LNCAP (cell line): ENCODE measurements at regions not wholly inside any gene's neighbourhood (a gene's known extent, or its start where the extent isn't known, plus 50 kb on each side); places are given as distances from the start of the nearest gene placed in this dataset.

Experiments used
- CTCF ChIP-seq: fragments of 450-650 bp; IDR thresholded peaks from 2 replicates; pipeline ENCODE4 v1.5.1; 2017; ENCODE audit warnings: mild to moderate bottlenecking

DNA sequence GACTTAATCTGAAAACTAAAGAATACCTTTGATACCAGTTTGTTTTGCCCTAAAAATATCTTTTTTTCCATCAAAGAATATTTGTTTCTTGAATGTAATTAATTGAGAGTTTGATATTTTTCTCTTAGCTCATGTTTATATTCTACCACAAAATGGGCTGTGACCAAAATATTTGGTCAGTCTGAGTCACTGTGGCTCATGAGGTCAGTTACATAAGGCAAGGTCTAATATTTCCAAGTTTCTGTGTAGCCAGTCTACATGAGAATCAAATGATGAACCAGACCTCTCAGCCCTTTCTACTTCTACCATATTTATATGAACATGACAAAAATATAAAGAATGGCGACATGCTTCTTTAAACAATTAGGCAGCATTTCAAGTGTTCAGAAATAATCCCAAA, 83.0 kb upstream of the IVNS1ABP start:
- no peak for TF ChIP-seq CTCF

DNA sequence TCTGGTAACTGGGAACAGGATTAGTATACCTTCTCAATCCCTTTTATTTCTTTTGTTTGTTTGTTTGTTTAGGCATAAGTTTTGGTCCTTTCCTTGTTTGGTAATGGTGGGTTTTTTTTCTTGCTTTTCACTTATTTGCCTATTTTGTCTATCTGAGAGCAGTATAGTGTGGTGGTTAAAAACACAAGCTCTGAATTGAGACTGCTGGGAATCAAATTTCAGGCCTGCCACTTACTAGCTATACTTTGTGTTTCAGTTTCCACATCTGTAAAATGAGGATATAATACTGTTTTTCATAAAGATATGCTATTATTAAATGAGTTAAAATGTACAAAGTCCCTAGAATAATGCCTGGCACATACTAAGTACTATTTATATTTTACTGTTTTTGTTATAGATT, 81.6 kb upstream of the IVNS1ABP start:
- no peak for TF ChIP-seq CTCF

DNA sequence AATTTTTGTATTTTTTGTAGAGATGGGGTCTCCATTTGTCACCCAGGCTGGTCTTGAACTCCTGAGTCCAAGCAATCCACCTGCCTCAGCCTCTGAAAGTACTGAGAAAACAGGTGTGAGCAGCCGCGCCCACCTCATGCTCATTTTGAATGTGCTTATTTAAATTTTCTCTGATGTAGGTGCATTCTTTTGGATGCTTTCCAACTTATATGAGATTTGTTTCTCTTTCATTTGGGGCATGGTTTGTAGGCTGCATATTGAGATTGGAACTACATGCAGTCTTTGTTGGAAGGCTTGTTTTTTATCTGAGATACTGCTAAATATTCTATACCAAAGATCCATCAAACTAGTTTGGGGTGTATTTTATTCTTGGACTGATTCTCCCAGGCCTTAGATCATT, 81.0 kb upstream of the IVNS1ABP start:
- TF ChIP-seq CTCF = no peak

- TF ChIP-seq CTCF = no peak
Observed at GRCh38 chr1:185397183-185397582, 80.1 kb upstream of the IVNS1ABP start.

DNA sequence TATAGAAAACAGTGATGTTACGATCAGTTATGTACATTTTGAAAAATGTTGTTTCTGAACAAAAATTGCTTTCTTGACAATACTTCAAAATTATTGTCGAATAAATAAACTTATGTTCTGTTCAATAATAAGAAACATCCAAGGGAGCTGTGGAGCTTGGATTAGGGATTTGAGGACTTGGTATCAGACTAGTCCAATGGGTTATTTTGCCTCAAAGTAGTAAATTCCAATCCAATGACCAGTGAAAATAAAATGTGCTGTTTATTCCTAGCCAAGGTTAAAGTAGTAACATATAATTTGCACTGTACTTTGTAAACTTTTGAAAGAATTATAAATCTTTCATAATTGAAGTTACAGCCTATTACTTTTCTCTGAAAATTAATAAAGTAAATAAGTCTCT, 79.1 kb upstream of the IVNS1ABP start:
- TF ChIP-seq CTCF = no peak

- TF ChIP-seq CTCF = no peak
Observed at GRCh38 chr1:185393815-185394214, 76.8 kb upstream of the IVNS1ABP start.

DNA sequence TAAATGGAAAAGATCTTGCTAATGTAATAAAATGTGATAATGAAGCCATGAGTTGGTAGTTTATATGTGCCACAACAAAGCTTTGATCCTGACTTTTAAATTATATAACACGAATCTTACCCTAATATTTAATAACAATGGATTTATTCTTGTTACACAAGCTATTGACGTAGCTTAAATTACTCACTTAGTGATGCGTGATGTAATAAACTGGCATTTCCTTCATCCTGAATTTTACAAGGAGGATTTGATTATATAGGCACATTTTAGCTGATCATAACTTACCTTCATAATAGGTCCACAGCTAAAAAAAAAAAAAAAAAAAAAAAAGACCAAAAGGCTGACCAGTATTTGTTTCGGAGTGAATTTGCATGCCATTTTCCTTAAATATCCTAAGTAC, 76.2 kb upstream of the IVNS1ABP start:
- no peak for TF ChIP-seq CTCF

DNA sequence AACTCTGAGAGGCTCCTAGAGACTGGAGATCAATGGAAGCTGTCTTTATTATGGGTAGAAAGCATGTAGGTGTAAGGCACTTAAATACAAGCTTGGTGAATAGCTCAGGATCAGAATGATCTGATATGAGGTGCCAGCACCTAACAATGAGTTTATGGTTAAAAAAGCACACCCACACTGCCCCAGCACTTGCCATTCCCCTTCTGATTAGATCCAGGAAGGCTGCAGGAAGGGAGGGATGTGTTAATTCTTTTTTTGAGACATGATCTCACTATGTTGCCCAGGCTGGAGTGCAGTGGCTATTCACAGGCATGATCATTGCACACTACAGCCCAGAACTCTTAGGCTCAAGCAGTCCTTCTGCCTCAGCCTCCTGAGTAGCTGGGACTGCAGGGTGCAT, 71.8 kb upstream of the IVNS1ABP start:
- TF ChIP-seq CTCF = no peak
